SK-N-SH (cell line): ENCODE measurements at regions not wholly inside any gene's neighbourhood (a gene's known extent, or its start where the extent isn't known, plus 50 kb on each side); places are given as distances from the start of the nearest gene placed in this dataset.

Experiments used
- CTCF ChIA-PET: fragments of 300-600, 350-600 bp; formaldehyde crosslinking; extraction: SDS; loops from one replicate; lab custom pipeline; 2021; lab: Yijun Ruan, JAX
- POLR2A ChIA-PET: fragments of 350-600 bp; sonication (Branson Sonifier 250); formaldehyde crosslinking; extraction: SDS; loops from one replicate; lab custom pipeline; 2020; ENCODE audit warnings: antibody characterized with exemption, inconsistent platforms; lab: Yijun Ruan, JAX
- DNase-seq: peaks from one replicate; pipeline ENCODE4 v3.0.0; 2012
- H2AFZ ChIP-seq: fragments of 200-600 bp; sonication (generic); 2 replicates; pipeline ENCODE4 v1.8.1; 2016; ENCODE audit warnings: antibody characterized with exemption, mild to moderate bottlenecking, low read depth
- H3F3A ChIP-seq: fragments of 200-600 bp; sonication (generic); replicated peaks from 2 replicates; pipeline ENCODE3; 2016; ENCODE audit warnings: antibody characterized with exemption, mild to moderate bottlenecking; ENCODE audit not compliant: insufficient read depth
- H3K27ac ChIP-seq, 2 experiments: fragments of 200-500 bp in 1 of 2; fragments of 200-600 bp in 1 of 2; sonication (Bioruptor generic) in 1 of 2; sonication (generic), shearing (Covaris generic) in 1 of 2; 2 replicates each; pipeline versions ENCODE4 v1.5.1 to v1.6.1; 2014 to 2016; ENCODE audit warnings: low read depth in 2 of 2, inconsistent platforms in 1 of 2, low read length in 1 of 2, mild to moderate bottlenecking in 1 of 2, mixed read lengths in 1 of 2
- H3K27me3 ChIP-seq: fragments of 200-600 bp; sonication (generic), shearing (Covaris generic); 2 replicates; pipeline ENCODE4 v1.6.1; 2016; ENCODE audit warnings: mixed run types; ENCODE audit not compliant: insufficient read depth
- H3K36me3 ChIP-seq, 2 experiments: fragments of 200-500 bp in 1 of 2; fragments of 200-600 bp in 1 of 2; sonication (Bioruptor generic) in 1 of 2; sonication (generic) in 1 of 2; replicated peaks in 1 of 2; 2 replicates each; pipeline versions ENCODE3 to v1.5.1; 2014 to 2016; ENCODE audit warnings: low read length in 1 of 2, mild to moderate bottlenecking in 1 of 2; ENCODE audit not compliant: insufficient read depth in 2 of 2, control insufficient read depth in 1 of 2
- H3K4me1 ChIP-seq, 2 experiments: fragments of 200-500 bp in 1 of 2; fragments of 200-600 bp in 1 of 2; sonication (Bioruptor generic) in 1 of 2; sonication (generic), shearing (Covaris generic) in 1 of 2; 2 replicates each; pipeline versions ENCODE4 v1.5.1 to v1.6.1; 2014 to 2016; ENCODE audit warnings: low read depth in 1 of 2, low read length in 1 of 2, mixed run types in 1 of 2; ENCODE audit not compliant: insufficient read depth in 2 of 2, control insufficient read depth in 1 of 2
- H3K4me2 ChIP-seq: fragments of 200-600 bp; sonication (generic), shearing (Covaris generic); 2 replicates; pipeline ENCODE4 v1.6.1; 2017; ENCODE audit warnings: mixed run types
- H3K4me3 ChIP-seq, 2 experiments: fragments of 200-500 bp in 1 of 2; fragments of 200-600 bp in 1 of 2; sonication (Bioruptor generic) in 1 of 2; sonication (generic), shearing (Covaris generic) in 1 of 2; 2 replicates each; pipeline versions ENCODE4 v1.5.1 to v1.8.1; 2014 to 2016; ENCODE audit warnings: low read depth in 2 of 2, inconsistent platforms in 1 of 2, low read length in 1 of 2, mild to moderate bottlenecking in 1 of 2, mixed read lengths in 1 of 2, moderate library complexity in 1 of 2
- H3K79me2 ChIP-seq: fragments of 200-600 bp; sonication (generic); 2 replicates; pipeline ENCODE4 v1.8.1; 2017; ENCODE audit warnings: mild to moderate bottlenecking; ENCODE audit not compliant: insufficient read depth
- H3K9ac ChIP-seq: fragments of 200-600 bp; sonication (generic); 2 replicates; pipeline ENCODE4 v1.6.1; 2017; ENCODE audit warnings: mixed run types
- H3K9me2 ChIP-seq: fragments of 200-600 bp; sonication (generic); 2 replicates; pipeline ENCODE4 v1.6.1; 2017; ENCODE audit warnings: mixed run types
- H3K9me3 ChIP-seq: fragments of 200-600 bp; sonication (generic); 2 replicates; pipeline ENCODE4 v1.6.1; 2017; ENCODE audit warnings: mixed run types, mild to moderate bottlenecking, moderate library complexity
- H4K20me1 ChIP-seq: fragments of 200-600 bp; sonication (generic); 2 replicates; pipeline ENCODE4 v1.6.1; 2017; ENCODE audit warnings: mild to moderate bottlenecking, mixed run types; ENCODE audit not compliant: insufficient read depth
- CHD2 ChIP-seq: fragments of 150-350 bp; IDR thresholded peaks from 2 replicates; pipeline ENCODE4 v1.6.1; 2018; ENCODE audit warnings: low read length; ENCODE audit not compliant: partially characterized antibody
- EZH2phosphoT487 ChIP-seq: fragments of 200-600 bp; sonication (generic); IDR thresholded peaks from 2 replicates; pipeline ENCODE4 v1.6.1; 2017; ENCODE audit warnings: low read depth, mixed run types, mild to moderate bottlenecking, antibody characterized with exemption, moderate library complexity, borderline replicate concordance
- FOSL2 ChIP-seq: IDR thresholded peaks from 2 replicates; pipeline ENCODE4 v1.4.0; 2012; ENCODE audit warnings: low read depth, mild to moderate bottlenecking, moderate library complexity, borderline replicate concordance
- FOXM1 ChIP-seq: IDR thresholded peaks from 2 replicates; pipeline ENCODE4 v1.4.0; 2012; ENCODE audit warnings: low read depth, mild to moderate bottlenecking
- GATA2 ChIP-seq: sonication (generic); formaldehyde crosslinking; IDR thresholded peaks from 2 replicates; pipeline ENCODE4 v1.5.0; 2020; ENCODE audit warnings: mild to moderate bottlenecking, missing genetic modification reagents
- IRF3 ChIP-seq: fragments of 150-350 bp; IDR thresholded peaks from 2 replicates; pipeline ENCODE4 v1.6.1; 2016; ENCODE audit warnings: mild to moderate bottlenecking, low read depth, low read length
- MAX ChIP-seq: IDR thresholded peaks from 2 replicates; pipeline ENCODE4 v1.4.0; 2012; ENCODE audit warnings: low read depth
- MXI1 ChIP-seq: IDR thresholded peaks from 2 replicates; pipeline ENCODE4 v1.6.1; 2012; ENCODE audit warnings: mild to moderate bottlenecking, low read depth, low read length, improper control_type of control experiment
- NFIC ChIP-seq: IDR thresholded peaks from 2 replicates; pipeline ENCODE4 v1.4.0; 2012; ENCODE audit warnings: borderline replicate concordance
- POLR2AphosphoS5 ChIP-seq: IDR thresholded peaks from 2 replicates; pipeline ENCODE4 v1.6.1; 2012; ENCODE audit warnings: low read depth, low read length
- REST ChIP-seq: IDR thresholded peaks from 2 replicates; pipeline ENCODE4 v1.6.1; 2012; ENCODE audit warnings: mild to moderate bottlenecking, low read depth, low read length, moderate library complexity
- RXRA ChIP-seq: IDR thresholded peaks from 2 replicates; pipeline ENCODE4 v1.4.0; 2012; ENCODE audit warnings: low read depth, mild to moderate bottlenecking, borderline replicate concordance
- SMC3 ChIP-seq: IDR thresholded peaks from 2 replicates; pipeline ENCODE4 v1.6.1; 2012; ENCODE audit warnings: low read depth, low read length, improper control_type of control experiment
- TEAD4 ChIP-seq: IDR thresholded peaks from 2 replicates; pipeline ENCODE4 v1.4.0; 2012; ENCODE audit warnings: mild to moderate bottlenecking, borderline replicate concordance; ENCODE audit not compliant: insufficient read depth
- YY1 ChIP-seq: IDR thresholded peaks from 2 replicates; pipeline ENCODE4 v1.4.0; 2012; ENCODE audit warnings: low read depth, mild to moderate bottlenecking
- WGBS: methylation state at CpG from one replicate; pipeline ENCODE4 v1.1.6; 2017; ENCODE audit warnings: low lambda C conversion rate; 5-methylcytosine and 5-hydroxymethylcytosine counted together
- TF ChIP-seq, protein P1 (sequence below): fragments of 200-600 bp; sonication (generic); IDR thresholded peaks from 2 replicates; pipeline ENCODE4 v1.6.1; 2017; ENCODE audit warnings: antibody characterized with exemption, mild to moderate bottlenecking, moderate library complexity

GRCh38 chr1:55574691-55575225 lies 359.6 kb upstream of the USP24 start:
- POLR2A ChIA-PET, result no interaction called here
- 82% methylated on average over 5 of the region's 5 CpGs for WGBS

More at GRCh38 chr1:55574691-55575225, 359.6 kb upstream of the USP24 start:
- H3K9me3 ChIP-seq, result no peaks in the 10 kb centered on the region
- H3K27me3 ChIP-seq, result no peaks in the 10 kb centered on the region
- H3K79me2 ChIP-seq, result no peaks in the 10 kb centered on the region
- H3F3A ChIP-seq, result peaks cover 5% of the 10 kb centered on the region
- H3K4me2 ChIP-seq, result no peak overlapping the region
- no peak overlapping the region; a peak in 1 of 4 replicates for H3K27ac ChIP-seq
- no peak for TF ChIP-seq YY1
- no peak for TF ChIP-seq NFIC
- no peak for TF ChIP-seq FOXM1
- no peak for TF ChIP-seq MXI1
- no peak for TF ChIP-seq CHD2
- TF ChIP-seq, protein P1, sequence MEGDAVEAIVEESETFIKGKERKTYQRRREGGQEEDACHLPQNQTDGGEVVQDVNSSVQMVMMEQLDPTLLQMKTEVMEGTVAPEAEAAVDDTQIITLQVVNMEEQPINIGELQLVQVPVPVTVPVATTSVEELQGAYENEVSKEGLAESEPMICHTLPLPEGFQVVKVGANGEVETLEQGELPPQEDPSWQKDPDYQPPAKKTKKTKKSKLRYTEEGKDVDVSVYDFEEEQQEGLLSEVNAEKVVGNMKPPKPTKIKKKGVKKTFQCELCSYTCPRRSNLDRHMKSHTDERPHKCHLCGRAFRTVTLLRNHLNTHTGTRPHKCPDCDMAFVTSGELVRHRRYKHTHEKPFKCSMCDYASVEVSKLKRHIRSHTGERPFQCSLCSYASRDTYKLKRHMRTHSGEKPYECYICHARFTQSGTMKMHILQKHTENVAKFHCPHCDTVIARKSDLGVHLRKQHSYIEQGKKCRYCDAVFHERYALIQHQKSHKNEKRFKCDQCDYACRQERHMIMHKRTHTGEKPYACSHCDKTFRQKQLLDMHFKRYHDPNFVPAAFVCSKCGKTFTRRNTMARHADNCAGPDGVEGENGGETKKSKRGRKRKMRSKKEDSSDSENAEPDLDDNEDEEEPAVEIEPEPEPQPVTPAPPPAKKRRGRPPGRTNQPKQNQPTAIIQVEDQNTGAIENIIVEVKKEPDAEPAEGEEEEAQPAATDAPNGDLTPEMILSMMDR, result no peak
- TF ChIP-seq GATA2, result no peak
- no peak for TF ChIP-seq TEAD4
- TF ChIP-seq SMC3, result no peak
- TF ChIP-seq EZH2phosphoT487, result no peak
- no peak for TF ChIP-seq IRF3
- TF ChIP-seq POLR2AphosphoS5, result no peak
- no peak for TF ChIP-seq MAX
- TF ChIP-seq REST, result no peak
- no peak for TF ChIP-seq RXRA
- TF ChIP-seq FOSL2, result no peak
- no peaks in the 10 kb centered on the region for H3K9me2 ChIP-seq
- no peak for DNase-seq
- no peaks in the 10 kb centered on the region for H4K20me1 ChIP-seq
- no peak overlapping the region for H3K9ac ChIP-seq
- H3K4me3 ChIP-seq, result no peak overlapping the region
- CTCF ChIA-PET, result interaction anchor here (1.2 kb wide), 1 partner anchor 48 kb away, joined by 3 read pairs; no protein-coding TSS in a partner anchor
- H2AFZ ChIP-seq, result no peak overlapping the region
- no peaks in the 10 kb centered on the region for H3K36me3 ChIP-seq
- H3K4me1 ChIP-seq, result peaks cover 5 to 12% of the 10 kb centered on the region in 2 experiments; a peak in 2 of 4 replicates
